Activated CD8-positive, alpha-beta memory T cell treated with anti-CD3 and anti-CD28 coated beads for 1 hour (primary cell): ENCODE measurements at regions not wholly inside any gene's neighbourhood (a gene's known extent, or its start where the extent isn't known, plus 50 kb on each side); places are given as distances from the start of the nearest gene placed in this dataset.
"Not testable (repeated sequence)": the region's sequence is repeated elsewhere in the genome, so short reads cannot be mapped to it uniquely, and the experiment has no call there.

Experiments used
- DNase-seq, 2 donors: peaks; one replicate each; pipeline ENCODE4 v3.0.0-alpha.2; 2020; ENCODE audit warnings: low read depth in 1 of 2; ENCODE audit errors: extremely low read depth in 1 of 2

DNA sequence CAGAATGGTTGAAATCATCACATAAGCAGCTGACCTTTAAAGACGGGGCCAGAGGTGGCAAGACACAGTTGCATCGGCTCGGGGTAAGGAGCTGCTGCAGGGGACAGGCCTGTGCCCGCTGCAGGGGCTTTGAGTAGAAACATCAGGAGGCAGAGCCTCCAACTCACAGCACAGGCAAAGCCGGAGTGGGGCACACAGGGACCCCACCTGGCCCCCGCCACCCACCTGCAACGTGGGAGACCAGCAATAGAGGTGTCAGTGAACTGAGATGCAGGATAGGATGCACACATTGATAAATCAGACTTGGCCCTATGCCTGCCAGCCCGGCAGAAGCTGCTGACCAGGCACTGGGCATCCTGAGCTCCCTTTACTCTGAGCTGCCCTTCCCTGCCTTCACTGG is 257.2 kb downstream of the NPHP4 start:
- no peak for DNase-seq

DNA sequence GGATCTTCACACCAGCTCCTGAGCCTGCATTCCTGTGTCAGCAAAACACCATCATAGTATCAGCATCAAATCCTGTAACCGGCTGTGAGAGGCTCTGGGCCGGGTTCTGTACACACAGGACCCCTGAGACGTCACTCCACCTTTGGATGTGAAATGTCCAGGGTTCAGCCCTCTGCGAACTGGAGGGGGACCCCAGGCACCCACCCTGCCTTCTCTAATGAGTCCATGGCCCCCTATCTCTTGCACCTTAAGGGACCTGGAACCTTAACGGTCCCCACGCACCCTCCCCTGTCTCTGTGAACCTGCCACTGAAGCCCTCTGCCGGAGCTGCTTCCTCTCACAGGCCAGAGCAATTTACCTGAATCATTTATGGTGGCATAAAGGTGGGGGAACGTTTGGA is 257.8 kb downstream of the NPHP4 start:
- DNase-seq: no peak

DNA sequence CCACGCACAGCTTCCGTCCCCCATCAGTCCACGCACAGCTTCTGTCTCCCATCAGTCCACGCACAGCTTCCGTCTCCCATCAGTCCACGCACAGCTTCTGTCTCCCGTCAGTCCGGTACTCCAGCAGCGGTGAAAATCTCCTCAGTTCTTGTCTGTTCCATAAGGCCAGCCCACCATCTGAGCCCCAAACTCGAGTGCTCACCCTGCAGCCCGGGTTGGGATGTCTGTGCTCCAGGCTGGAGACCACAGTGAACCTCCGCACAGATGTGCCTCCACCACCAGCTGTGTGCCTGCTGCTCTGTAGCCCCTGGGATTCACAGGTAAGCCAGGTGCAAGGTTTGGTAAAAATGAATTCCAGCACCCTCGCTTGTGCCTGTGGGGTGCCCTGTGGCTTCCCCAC is 258.6 kb downstream of the NPHP4 start:
- DNase-seq: no peak

DNA sequence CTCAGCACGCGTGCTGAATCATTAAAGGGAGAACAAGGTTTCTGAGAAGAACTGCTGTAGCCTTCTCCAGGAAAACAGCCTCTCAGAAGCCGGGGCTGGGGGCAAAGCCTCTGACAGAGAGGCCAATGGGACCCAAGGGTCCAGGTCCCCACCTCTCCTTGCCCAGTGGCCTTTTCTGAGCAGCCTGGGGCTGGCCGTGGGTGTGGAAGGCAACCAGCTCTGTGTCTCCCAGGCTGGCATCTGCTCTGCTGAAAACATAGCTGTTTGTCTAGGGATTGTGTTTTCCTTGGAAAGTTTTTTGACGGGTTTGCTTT is 261.2 kb downstream of the NPHP4 start:
- no peak for DNase-seq

DNA sequence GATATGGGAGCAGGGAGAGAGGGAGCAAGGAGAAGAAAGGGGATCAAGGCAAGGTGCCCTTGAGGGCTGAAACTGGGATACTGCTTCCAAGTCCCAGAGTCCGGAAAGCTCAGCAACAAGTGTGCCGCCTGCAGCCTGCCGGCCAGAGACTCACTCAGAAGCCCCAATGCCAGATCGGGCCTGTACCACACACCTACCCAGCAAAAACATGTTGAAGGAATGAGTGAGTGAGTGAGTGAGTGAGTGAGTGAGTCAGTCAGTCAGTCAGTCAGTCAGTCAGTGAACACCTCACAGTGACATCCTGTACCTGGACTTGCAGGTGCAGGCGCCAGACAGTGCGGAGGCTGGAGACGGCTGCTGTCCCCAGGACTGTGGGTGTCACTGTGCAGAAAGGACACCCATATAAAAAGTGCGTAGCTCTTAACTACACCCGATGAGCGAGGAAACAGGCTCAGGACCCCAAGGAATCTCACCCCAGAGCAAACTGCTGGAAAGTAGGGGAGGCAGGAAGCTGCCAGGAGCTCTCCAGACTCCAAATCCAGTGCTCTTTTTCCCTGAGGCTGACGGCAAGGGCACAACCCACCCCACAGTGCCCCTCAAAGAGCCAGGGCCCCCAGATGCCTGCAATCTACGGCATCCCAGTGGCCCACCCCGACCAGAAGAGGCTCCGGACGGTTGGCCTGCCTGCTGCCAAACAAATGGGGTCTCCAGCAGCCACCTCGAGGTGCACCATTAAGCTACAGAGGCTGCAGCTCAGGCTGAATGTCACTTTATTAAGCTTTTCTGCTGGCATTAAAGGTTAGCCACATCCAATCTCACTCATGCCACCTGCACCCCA is 261.7 kb downstream of the NPHP4 start:
- no peak for DNase-seq

DNA sequence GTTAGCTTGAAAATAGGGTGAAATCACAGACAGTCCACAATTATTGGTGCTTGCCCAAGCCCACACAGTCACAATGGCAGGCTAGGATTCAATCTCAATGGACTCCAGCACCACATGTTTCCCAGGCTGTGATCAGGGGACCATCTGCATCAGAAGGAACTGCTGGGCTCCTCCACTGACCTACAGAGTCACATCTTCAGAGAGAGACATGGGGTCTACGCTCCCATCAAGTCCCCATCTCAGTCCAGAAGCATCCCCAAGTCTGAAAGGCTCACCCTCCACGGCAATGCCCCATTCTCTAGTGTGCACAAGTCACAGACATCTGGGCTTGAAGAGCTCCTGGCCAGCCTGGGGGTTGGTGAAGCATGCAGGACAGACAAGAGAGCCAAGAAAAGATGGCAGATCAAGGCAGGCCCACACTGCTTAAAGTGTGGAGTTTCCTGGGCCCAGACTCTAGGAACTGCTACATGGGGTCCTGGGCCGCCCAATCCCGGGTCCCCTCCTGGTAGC is 262.5 kb downstream of the NPHP4 start:
- no peak for DNase-seq

DNA sequence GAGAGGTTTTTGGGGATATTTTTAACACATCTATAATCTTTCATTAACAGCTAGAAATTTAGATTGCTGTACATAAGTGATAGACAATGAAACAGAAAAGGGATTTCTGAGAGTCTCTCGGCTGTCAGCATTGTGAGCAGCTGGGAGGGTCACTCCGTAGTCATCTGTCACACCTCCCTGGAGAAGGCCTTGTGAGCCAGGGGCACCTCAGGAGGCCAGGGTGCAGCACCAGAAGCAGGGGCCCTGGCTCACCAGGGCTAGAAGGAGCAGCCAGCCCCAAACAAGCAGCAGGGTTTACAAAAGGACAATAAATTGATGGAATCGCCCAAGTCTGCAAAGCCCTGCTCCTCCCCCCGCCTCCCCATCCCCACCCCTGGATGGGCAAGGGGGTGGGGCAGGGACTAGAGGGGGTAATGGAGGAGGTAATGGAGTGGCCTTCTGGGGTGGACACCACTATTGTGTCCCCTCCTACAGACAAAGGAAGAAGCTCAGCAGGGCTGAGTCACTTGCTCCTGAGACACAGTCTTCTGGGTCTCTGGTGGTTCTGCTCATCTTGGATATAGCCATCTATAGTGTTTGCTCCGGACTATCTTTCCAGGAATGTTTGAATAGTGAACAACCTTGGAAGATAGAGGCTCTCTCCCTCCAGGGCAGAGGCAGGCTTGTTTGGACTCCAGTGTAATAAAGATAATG is 263.4 kb downstream of the NPHP4 start:
- DNase-seq: no peak

DNA sequence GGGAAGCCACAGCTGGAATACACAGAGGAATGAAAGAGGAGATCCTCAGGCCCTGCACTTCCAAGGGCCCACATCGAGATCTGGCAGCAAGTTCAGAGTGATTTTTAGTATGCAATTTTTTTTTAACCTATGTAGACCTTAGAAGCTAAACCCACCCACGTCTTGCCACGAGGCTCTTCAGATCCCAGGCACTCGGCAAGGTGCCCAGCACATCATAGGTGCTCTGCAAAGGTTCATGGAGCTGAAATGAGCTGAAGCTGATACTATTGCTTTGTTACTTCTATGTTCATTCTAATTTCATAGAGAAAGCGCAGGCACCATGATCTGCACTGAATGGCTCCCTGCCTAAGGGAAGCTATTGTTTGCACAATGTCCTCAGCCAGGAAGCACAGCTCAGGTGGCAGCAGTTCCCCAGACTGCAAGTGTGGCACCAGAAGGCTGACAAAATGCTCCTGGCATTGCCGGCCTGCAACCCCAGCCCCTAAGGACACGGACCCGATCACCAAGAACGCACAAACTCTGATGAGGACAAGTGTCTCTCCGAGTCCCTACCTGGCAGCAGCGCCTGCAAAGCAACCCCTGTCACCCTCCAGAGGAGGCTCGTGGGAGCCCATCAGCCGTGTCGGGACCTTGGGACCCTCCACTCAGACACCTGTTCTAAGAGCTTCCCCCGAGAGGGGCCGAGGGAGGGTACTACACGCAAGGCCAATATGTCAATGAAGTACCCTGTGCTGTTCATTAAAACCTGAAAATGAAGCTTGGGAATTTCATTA is 264.2 kb downstream of the NPHP4 start:
- no peak for DNase-seq

DNA sequence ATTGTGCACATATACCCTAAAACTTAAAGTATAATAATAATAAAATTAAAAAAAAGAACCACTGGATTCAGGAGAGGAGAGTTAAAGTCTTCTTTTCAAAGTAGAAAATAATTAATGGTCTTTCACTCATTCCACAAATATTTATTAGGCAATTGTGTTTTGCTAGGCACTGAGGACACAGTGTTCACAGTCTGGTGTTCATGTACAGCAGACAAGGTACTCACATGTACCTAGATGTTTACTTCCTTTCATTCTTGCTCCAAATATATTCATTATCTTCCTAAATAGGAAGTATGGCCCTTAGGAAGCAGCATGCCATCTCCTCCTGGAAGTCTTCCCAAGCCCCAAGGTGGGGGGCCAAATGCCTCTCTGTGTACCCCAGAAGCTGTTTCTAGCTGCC is 265.0 kb downstream of the NPHP4 start:
- no peak for DNase-seq

DNA sequence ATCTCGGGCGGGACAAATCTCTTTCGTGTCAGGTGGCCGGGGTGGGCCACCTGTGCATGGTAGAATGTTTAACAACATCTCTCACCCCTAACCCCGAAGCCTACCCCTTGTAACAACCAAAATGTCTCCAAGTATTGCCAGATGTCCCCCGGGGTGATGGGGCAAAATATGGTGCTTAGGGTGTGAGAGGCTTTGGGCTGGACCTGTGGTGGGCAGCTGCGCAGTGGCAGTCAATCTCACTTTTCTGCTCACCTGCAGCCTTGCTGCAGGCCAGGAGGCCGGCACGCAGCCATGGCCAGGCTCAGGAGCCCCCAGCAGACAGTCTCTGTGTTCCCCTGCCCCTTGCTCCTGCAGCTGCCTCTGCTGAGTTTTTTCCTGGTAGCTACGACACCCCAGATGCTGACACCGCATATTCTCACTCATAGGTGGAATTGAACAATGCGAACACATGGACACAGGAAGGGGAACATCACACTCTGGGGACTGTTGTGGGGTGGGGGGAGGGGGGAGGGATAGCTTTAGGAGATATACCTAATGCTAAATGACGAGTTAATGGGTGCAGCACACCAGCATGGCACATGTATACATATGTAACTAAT is 265.5 kb downstream of the NPHP4 start:
- DNase-seq: not testable (repeated sequence)

DNA sequence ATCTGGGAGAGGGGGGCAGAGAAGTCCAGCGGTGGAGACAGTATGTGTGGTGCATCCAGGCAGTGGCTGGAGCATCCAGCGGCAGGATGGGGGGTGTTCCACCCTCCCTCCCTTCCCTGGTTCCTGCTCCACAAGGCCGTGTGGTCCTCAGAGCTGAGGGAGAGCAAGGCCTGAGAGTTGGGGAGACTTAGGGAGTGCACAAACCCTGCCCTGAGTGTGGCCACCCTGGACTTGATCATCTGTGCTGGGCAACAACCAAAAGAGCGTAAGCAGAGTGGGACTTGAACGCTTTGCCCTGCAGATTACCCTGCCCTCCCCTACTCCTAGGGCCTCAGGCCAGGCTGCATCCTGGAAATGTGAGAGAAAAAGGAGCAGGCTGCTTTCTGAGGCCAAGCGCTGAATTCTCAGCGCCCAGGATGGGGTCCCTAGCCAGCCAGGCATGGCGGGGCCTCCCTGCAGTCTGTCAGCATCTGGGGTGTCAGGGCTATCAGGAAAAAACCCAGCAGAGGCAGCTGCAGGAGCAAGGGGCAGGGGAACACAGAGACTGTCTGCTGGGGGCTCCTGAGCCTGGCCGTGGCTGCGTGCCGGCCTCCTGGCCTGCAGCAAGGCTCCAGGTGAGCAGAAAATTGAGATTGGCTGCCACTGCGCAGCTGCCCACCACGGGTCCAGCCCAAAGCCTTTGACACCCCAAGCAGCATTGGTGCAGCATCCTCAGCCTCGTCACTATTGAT is 266.2 kb downstream of the NPHP4 start:
- no peak for DNase-seq

DNA sequence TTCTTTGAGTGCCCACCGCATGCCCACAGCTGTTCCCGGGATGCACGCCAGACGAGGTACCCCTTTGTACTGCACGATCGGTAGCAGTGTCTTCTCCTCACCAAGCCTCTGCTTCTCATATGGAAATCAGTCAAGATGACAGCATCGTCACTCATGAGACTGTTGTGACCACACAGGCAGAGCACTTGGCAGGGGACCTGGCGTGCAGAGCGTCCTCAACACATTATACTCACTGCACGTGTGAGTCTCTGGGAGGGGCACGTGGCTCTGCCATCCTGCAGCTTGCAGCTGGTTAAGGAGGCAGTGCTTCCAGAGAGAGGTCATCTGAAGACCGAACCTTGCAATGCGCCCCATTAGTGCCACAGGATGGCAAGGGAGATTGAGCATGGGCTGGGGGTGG is 266.8 kb downstream of the NPHP4 start:
- DNase-seq: no peak

DNA sequence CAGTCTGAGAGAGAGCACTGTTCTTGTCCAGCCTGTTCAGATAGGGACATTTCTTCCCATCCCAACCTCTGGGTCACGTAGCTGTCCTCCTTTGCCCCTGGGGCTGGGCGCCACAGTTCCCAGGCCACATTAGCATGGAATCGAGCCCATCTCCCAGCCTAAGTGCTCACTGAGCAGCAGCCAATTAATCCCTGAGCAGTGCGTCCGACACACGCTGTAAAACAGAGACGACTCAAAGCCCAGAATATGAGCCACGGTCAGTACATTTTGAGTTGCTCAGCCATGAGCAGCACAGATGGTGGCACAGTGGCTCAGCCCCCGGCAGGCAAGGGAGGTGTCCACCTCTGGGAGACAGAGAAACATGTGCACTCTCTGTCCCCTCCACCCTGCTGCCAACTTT is 267.4 kb downstream of the NPHP4 start:
- no peak for DNase-seq

DNA sequence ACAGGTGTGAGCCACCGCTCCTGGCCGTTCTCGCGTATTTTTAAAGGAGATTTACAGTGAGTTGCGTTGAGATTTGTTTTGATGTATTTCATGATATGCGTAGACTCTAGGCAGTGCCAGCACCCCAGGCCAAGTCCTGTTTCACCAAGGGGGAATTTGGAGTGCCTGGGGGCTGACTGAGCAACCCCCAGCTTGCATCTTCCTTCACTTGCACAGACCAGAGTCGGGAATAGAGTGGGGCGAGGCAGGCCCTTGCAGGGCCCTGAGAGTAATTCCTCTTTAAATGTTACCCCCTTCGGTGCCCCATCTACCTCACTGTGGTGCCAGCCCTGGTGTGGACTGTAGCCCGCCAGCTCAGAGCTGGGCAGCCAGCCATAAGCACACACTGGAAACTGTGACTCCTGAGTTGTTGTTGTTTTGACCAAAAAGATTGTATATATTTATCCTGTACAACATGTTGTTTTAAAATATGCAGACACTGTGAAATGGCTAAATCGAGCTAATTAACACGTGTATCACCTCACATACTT is 269.5 kb downstream of the NPHP4 start:
- no peak for DNase-seq

DNA sequence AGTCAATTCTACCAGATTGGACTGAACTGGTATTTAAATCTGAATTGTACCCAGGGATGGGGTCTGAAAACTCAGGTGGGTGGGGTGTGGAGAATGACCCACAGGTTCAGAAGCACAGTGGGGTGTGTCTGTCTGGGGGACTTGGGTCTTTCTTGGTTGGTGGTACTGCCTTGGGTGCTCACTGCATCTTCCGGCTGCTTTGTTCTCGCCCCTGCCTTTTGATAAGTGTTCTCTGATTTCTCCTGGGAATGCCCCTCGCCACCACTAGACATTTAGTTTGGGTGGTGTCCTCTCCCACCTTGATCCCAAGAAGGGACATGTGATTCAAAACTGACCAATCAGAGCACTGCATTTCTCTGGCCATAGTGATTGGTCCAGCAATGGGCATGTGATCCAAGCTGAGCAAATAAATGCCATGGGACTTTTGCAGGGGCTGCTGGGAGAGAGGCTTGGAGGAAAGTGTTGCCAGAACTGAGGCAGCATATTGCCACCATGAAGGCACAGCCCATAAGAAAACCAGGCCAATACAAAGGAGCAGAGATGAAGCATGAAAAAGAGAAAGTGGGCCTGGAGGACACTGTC is 270.5 kb downstream of the NPHP4 start:
- no peak for DNase-seq

DNA sequence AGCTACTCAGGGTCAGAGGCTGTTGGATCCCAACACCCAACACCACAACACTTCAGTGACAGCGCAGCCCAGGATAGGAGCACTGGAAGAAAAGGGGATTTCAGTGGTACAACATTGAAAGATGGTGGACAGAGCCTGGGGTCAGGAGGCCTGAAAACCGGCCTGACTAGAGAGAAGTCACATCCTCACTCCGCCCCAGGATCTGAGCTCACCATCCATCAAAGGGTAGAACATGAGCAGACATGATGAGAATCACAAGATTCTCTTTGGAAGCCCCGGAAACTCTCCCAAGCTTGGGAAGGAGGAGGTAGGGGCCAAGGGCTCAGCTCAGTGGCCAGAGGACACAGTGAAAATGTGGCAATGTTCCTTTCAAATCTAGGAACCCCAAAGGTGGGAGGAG is 271.3 kb downstream of the NPHP4 start:
- no peak for DNase-seq

DNA sequence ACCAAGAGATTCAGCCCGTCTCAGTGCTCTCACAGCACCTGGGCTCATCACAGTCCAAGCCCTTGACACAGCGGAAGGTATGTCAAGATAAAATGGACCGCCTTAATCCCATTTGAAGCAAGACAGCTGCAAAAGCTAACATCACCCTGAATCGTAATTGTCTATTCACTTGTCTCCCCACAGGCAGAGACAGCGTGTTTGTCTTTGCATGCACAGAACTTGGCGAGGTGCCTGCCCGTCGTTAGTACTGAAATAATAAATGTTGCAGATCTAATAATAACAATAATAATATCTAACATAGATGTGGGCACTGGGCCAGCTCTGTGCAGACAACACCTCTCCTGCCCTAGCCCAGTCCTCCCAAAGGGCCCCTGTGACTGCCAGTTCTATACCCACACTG is 271.7 kb downstream of the NPHP4 start:
- no peak for DNase-seq

DNA sequence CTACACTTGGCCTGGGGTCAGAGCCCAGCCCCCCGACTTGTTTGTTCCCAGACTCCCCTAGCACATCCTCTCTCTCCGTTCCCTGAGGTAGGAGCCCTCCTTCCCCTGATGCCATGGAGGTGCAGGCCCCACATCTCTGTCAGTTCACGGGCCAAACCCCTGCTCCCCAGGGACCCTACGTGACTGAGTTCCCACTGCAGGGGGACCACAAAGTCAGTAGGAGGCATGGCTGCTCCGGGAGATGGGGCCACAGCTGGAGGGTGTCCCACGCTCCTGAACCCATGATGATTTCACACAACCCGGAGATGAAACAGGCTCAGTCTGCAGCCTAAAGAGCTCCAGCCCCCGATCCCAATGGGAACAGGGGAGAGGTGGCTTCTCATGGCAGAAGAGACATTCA is 272.2 kb downstream of the NPHP4 start:
- no peak for DNase-seq

DNA sequence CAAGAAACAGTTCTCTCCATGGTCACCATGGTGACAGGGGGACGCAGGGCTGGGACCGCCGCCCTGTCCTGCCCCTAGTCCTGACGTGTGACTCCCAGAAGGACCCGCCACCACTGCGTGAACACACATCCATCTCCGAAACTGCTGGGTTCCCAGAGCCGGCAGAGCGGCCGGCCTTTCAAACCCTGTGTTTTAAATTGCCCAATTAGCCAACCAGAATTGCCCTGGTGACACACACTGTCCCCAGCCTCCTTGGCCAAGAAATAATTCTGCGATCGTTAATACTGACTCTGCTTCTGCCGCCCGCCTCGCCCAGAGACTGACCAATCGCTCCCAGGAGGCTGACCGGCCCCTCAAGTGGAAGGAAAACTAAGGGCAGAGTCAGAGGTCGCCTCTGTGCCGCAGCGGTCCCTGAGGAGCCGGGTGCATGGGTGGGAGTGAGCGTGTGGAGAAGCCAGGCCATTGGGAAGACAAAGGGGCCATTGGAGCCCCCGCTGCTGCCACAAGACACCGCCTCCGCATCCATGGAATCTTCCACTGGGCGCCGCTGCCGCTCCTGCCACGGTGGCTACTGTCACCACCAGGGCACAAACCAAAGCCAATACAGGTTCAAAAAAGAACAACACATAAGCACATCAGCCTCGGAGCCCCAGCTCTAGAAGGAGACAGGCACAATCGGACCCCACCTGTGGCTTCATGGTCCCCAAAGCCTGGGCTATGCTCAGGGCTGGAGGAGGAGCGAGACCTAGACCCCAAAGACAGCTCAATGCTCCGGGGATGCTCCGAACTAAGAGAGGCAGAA is 273.2 kb downstream of the NPHP4 start:
- no peak for DNase-seq
